Lower leg skin (tissue), 4 donors: ENCODE measurements at regions not wholly inside any gene's neighbourhood (a gene's known extent, or its start where the extent isn't known, plus 50 kb on each side); places are given as distances from the start of the nearest gene placed in this dataset.

Source experiments
- DNase-seq, 2 donors: peaks; one replicate each; pipeline ENCODE4 v3.0.0-alpha.2; 2019; ENCODE audit warnings: low spot score in 2 of 2
- H3K4me3 ChIP-seq: fragments of 200-600 bp; sonication (generic); 2 replicates; pipeline ENCODE4 v1.5.1; 2017; ENCODE audit warnings: mild to moderate bottlenecking, low read depth; ENCODE audit not compliant: poor library complexity, severe bottlenecking
- POLR2A ChIP-seq, 2 donors: fragments of 450-650 bp; IDR thresholded peaks; one replicate each; pipeline ENCODE4 v1.6.1; 2016 to 2017; ENCODE audit warnings: antibody characterized with exemption in 2 of 2, mild to moderate bottlenecking in 1 of 2, moderate library complexity in 1 of 2
- WGBS, 2 donors: methylation state at CpG; one replicate each; pipeline ENCODE4 v1.1.5; 2018; 5-methylcytosine and 5-hydroxymethylcytosine counted together
- intact Hi-C: fragments of 100-400 bp; cut with DNase I; formaldehyde crosslinking; loops from one replicate; pipeline ENCODE4 v1.15.0; 2023; ENCODE audit warnings: low total_unique reads
- TF ChIP-seq, protein P1 (sequence below), 3 donors: fragments of 450-650 bp; IDR thresholded peaks; one replicate each; pipeline ENCODE4 v1.5.1; 2016; ENCODE audit warnings: antibody characterized with exemption in 3 of 3, mild to moderate bottlenecking in 3 of 3, moderate library complexity in 2 of 3

DNA sequence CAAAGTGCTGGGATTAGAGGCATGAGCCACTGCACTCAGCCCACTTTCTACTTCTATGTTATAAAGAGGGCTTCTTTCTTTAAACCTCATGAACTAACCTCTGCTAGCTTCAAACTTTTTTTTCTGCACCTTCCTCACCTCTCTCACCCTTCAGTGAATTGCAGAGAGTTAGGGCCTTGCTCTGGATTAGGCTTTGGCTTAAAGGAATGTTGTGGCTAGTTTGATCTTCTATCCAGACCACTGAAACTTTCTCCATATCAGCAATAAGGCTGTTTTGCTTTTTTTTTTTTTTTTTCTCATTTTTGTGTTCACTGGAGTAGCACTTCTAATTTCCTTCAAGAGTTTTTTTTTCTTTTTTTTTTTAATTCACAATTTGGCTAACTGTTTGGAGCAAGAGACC, 216.4 kb upstream of the MAP3K1 start:
- TF ChIP-seq, protein P1, sequence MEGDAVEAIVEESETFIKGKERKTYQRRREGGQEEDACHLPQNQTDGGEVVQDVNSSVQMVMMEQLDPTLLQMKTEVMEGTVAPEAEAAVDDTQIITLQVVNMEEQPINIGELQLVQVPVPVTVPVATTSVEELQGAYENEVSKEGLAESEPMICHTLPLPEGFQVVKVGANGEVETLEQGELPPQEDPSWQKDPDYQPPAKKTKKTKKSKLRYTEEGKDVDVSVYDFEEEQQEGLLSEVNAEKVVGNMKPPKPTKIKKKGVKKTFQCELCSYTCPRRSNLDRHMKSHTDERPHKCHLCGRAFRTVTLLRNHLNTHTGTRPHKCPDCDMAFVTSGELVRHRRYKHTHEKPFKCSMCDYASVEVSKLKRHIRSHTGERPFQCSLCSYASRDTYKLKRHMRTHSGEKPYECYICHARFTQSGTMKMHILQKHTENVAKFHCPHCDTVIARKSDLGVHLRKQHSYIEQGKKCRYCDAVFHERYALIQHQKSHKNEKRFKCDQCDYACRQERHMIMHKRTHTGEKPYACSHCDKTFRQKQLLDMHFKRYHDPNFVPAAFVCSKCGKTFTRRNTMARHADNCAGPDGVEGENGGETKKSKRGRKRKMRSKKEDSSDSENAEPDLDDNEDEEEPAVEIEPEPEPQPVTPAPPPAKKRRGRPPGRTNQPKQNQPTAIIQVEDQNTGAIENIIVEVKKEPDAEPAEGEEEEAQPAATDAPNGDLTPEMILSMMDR (IDR thresholded peaks at IDR 0.05), result no peak
- no peak for TF ChIP-seq POLR2A (IDR thresholded peaks at IDR 0.05)
- intact Hi-C loops, result no loop called here

DNA sequence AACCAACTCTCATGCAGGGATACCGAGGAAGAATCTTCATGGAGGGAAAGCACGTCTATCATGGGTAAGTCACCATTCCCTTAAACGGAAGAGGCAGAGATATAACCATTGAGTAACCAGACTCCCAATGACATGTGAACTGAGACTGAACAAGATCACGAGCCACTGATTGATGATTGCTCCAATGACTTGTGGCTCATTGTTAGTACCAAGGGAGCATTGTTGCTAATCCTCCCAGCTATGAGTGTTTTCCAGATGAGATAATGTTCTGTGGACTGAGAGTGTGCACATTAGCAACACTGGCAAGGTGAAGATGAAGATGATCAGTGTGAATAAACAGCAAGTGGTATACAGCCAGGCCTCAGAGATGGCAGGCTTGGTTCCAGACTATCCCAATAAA, 219.2 kb upstream of the MAP3K1 start:
- intact Hi-C loops, result no loop called here
- no peak for TF ChIP-seq POLR2A (IDR thresholded peaks at IDR 0.05)
- TF ChIP-seq, protein P1 (IDR thresholded peaks at IDR 0.05), result no peak
- 76 to 81% methylated on average over 4 of the region's 4 CpGs for WGBS, 2 donors
- no peak overlapping the region for H3K4me3 ChIP-seq
- DNase-seq, result no peak

More for the DNA sequence above, 216.4 kb upstream of the MAP3K1 start:
- DNase-seq, result no peak
- H3K4me3 ChIP-seq, result no peak overlapping the region

DNA sequence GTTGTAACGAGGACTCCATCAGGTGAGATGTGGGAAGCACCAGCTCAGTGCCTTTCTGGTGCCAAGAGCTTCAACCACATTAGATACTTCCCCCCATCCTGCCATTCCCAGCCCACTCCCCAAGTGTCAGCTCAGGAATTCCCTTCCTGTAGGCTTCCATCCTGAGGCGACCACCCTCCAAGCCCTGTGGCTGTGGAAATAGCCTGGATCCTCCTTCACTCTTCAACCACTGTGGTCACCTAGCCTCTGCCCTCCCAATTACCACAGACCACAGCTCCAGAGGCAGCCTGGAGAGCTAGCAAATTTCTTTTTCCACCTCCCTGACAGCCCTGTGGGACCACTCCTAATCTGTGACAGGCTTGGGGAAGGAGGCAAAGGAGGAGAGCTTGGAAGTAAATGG, 219.8 kb upstream of the MAP3K1 start:
- H3K4me3 ChIP-seq, result no peak overlapping the region
- TF ChIP-seq, protein P1 (IDR thresholded peaks at IDR 0.05), result no peak
- TF ChIP-seq POLR2A (IDR thresholded peaks at IDR 0.05), result no peak
- intact Hi-C loops, result no loop called here
- DNase-seq, result no peak
- 93 to 98% methylated on average over 2 of the region's 2 CpGs for WGBS, 2 donors

DNA sequence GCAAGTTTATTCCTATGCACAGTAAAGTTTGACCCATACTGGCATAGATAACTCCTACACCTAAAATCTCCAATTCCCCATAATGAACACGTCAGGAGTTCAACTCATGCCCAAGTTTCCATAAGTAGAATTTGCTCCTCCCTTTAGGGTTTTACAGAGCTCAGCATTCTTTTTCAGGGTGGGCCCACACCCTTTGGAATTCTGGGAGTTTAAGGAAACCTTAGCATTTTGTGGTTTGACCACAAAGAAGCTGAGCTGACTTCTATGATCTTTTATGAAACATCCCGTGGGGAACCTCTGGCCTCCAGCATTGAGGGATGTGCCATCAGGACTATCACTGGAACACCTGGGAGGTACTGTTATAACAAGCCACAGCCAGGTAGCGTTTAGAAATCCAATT, 220.6 kb upstream of the MAP3K1 start:
- 67 to 74% methylated on average over 3 of the region's 3 CpGs for WGBS, 2 donors
- H3K4me3 ChIP-seq, result no peak overlapping the region
- intact Hi-C loops, result no loop called here
- TF ChIP-seq, protein P1 (IDR thresholded peaks at IDR 0.05), result no peak
- no peak for TF ChIP-seq POLR2A (IDR thresholded peaks at IDR 0.05)
- no peak for DNase-seq

DNA sequence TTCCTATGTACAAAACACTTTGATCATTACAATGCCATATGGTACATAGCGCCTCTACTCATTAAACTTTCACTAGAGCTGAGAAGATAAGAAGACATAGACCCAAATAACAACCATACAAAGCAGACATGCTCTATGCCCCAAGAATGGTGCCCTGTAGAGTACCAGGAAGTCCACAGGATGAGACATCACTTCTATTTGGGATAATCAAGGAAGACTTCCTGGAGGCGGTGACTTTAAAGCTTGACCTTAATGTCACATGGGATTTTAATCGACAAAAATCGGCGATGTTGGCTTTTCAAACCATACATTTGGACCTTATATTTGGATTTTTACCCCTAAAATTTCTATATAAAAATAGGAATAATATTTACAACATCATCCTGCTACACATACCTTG, 224.3 kb upstream of the MAP3K1 start:
- whole genome bisulfite sequencing, 2 donors, result 96 to 97% methylated on average over 5 of the region's 5 CpGs
- intact Hi-C loops, result no loop called here
- TF ChIP-seq, protein P1 (IDR thresholded peaks at IDR 0.05), result no peak
- TF ChIP-seq POLR2A (IDR thresholded peaks at IDR 0.05), result no peak
- no peak overlapping the region for H3K4me3 ChIP-seq
- no peak for DNase-seq

DNA sequence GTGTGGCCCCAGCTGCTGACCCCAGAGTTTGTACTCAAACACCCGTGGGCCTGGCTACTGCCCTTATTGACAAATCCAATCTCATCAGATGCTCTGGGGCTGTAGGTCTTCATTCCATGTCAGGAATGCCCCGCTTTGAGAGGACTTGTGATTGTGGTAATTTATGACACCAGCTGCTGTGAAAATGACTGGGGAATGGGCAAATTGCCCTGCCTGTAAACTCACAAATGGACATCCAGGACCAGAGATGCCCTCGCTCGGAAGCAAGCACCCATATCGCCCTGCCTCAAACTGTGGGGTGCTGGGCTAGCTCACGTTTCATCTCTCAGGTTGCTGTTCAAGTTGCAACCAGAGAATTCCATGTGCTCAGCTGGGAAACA, 225.9 kb upstream of the MAP3K1 start:
- DNase-seq, result no peak
- 58 to 63% methylated on average over 6 of the region's 6 CpGs for WGBS, 2 donors
- intact Hi-C loops, result no loop called here
- no peak overlapping the region for H3K4me3 ChIP-seq
- TF ChIP-seq, protein P1 (IDR thresholded peaks at IDR 0.05), result no peak
- TF ChIP-seq POLR2A (IDR thresholded peaks at IDR 0.05), result no peak
